ENCODE measurements at regions not wholly inside any gene's neighbourhood (a gene's known extent, or its start where the extent isn't known, plus 50 kb on each side); places are given as distances from the start of the nearest gene placed in this dataset.
"Not testable (repeated sequence)": the region's sequence is repeated elsewhere in the genome, so short reads cannot be mapped to it uniquely, and the experiment has no call there.

DNA sequence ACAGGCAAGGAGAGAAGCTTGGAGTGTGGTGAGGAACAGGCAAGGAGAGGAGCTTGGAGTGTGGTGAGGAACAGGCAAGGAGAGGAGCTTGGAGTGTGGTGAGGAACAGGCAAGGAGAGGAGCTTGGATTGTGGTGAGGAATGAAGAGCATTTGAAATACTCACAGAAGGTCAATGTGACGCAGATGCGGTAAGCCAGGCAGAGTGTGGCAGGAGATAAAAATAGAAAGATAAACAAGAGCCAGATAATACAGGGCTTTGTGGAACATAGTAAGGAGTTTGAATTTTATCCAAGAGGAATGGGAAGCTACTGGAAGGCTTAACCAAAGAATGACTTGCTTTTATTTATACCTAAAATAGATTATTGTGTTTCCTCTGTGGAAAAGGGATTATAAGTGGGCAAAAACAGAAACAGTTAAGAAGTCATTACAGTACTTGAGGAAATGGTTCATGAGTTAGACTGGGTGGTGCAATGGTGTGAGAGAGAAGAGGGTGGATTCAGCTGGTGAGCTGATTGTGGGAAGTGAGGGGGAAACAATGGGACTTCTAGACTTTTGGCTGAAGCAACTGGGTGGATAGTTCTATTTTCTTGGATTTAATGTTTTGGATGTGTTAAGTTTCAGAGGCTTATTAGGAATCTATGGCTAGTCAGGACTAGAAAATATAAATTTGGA, 900.1 kb upstream of the TPTE start:
- H3K4me3 ChIP-seq (ENCODE audit: low read length); H3K36me3 ChIP-seq (ENCODE audit: insufficient read depth, low read length); H3K27me3 Mint-ChIP-seq; H3K27ac ChIP-seq (ENCODE audit: low read depth in 1 of 2, low read length in 2 of 2); H3K27me3 ChIP-seq (ENCODE audit: control insufficient read depth in 1 of 2, insufficient read depth in 2 of 2, low read length in 2 of 2); DNase-seq; H3K4me1 Mint-ChIP-seq (ENCODE audit: low read depth); CTCF ChIA-PET; H3K36me3 Mint-ChIP-seq (ENCODE audit: low read depth); H3K4me3 Mint-ChIP-seq; H3K9me3 ChIP-seq (ENCODE audit: control insufficient read depth in 1 of 2, insufficient read depth in 1 of 2, low read length in 2 of 2); H3K4me1 ChIP-seq (ENCODE audit: insufficient read depth, low read length); H3K9me3 Mint-ChIP-seq; H3K27ac Mint-ChIP-seq; ATAC-seq (ENCODE audit: poor library complexity); POLR2A ChIA-PET; intact Hi-C loops (cut with DNase I, micrococcal nuclease): not testable (repeated sequence)

DNA sequence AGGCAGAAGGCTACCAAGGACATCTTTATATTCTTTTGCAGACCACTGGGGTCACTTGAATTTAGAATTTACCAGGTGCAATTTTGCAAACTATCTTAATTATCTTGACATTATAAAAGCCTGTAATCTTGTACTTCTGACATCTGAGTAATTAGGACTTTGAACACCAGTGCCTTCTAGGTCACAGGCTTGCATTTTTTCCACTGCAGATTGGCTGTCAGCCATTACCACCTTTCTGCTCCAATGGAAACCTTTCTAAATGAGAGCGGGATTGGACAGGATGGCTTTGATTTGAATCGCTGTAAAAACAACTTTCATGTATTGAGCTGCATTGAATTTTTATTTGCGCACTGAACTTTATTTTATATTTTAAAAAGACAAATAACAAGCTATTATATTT, 893.3 kb upstream of the TPTE start:
- H3K36me3 Mint-ChIP-seq (ENCODE audit: low read depth); H3K27ac Mint-ChIP-seq; H3K4me3 Mint-ChIP-seq; H3K27me3 Mint-ChIP-seq; H3K9me3 Mint-ChIP-seq; DNase-seq; H3K27me3 ChIP-seq (ENCODE audit: control insufficient read depth in 1 of 2, insufficient read depth in 2 of 2, low read length in 2 of 2); H3K4me3 ChIP-seq (ENCODE audit: low read length); CTCF ChIA-PET; POLR2A ChIA-PET; ATAC-seq (ENCODE audit: poor library complexity); H3K4me1 ChIP-seq (ENCODE audit: insufficient read depth, low read length); H3K4me1 Mint-ChIP-seq (ENCODE audit: low read depth); H3K9me3 ChIP-seq (ENCODE audit: control insufficient read depth in 1 of 2, insufficient read depth in 1 of 2, low read length in 2 of 2); H3K27ac ChIP-seq (ENCODE audit: low read depth in 1 of 2, low read length in 2 of 2); H3K36me3 ChIP-seq (ENCODE audit: insufficient read depth, low read length); intact Hi-C loops (cut with DNase I, micrococcal nuclease): not testable (repeated sequence)

DNA sequence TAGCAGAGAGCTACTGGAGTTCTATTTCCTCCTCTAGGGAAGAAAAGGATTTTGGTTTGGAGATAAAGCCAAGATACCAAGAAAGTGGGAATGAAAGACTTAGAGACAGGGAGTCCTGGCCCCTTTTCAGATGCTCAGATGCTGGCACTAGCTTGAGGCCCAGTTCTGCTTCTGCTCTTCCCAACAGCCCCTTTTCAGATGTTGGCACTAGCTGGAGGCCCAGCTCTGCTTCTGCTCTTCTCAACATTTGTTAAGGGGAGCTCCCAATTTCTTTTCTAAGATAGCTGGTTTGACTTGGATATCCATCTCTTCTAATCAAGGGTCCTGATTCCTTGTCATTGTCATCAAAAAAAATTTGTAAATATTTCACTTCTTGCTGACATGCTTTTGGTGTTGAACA, 874.0 kb upstream of the TPTE start:
- H3K27ac ChIP-seq (ENCODE audit: low read depth in 1 of 2, low read length in 2 of 2); H3K36me3 Mint-ChIP-seq (ENCODE audit: low read depth); H3K36me3 ChIP-seq (ENCODE audit: insufficient read depth, low read length); ATAC-seq (ENCODE audit: poor library complexity); H3K4me1 ChIP-seq (ENCODE audit: insufficient read depth, low read length); H3K27me3 ChIP-seq (ENCODE audit: control insufficient read depth in 1 of 2, insufficient read depth in 2 of 2, low read length in 2 of 2); POLR2A ChIA-PET; CTCF ChIA-PET; H3K27ac Mint-ChIP-seq; H3K4me3 ChIP-seq (ENCODE audit: low read length); H3K27me3 Mint-ChIP-seq; H3K4me3 Mint-ChIP-seq; H3K9me3 ChIP-seq (ENCODE audit: control insufficient read depth in 1 of 2, insufficient read depth in 1 of 2, low read length in 2 of 2); H3K4me1 Mint-ChIP-seq (ENCODE audit: low read depth); DNase-seq; intact Hi-C loops (cut with DNase I, micrococcal nuclease): not testable (repeated sequence)
- H3K9me3 Mint-ChIP-seq, result peaks cover 13% of the 10 kb centered on the region

DNA sequence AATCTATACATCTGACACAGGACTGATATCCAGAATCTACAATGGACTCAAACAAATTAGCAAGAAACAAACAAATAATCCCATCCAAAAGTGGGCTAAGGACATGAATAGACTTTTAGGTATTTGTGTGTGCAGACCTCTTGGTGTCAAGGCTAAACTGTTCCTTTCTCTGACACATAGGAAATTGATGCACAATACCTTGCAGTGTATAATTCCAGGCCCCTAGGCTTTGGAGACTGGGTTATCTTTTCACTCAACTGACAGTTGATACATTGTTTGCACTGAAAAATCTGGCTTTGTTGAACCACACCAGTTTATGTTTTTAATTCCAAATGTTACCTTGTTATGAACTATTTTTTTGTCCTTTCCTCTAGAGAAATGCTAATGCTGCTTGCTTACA, 873.1 kb upstream of the TPTE start:
- H3K36me3 Mint-ChIP-seq (ENCODE audit: low read depth); DNase-seq; H3K9me3 ChIP-seq (ENCODE audit: control insufficient read depth in 1 of 2, insufficient read depth in 1 of 2, low read length in 2 of 2); H3K4me3 ChIP-seq (ENCODE audit: low read length); CTCF ChIA-PET; POLR2A ChIA-PET; H3K27ac ChIP-seq (ENCODE audit: low read depth in 1 of 2, low read length in 2 of 2); H3K27me3 ChIP-seq (ENCODE audit: control insufficient read depth in 1 of 2, insufficient read depth in 2 of 2, low read length in 2 of 2); ATAC-seq (ENCODE audit: poor library complexity); H3K27me3 Mint-ChIP-seq; H3K36me3 ChIP-seq (ENCODE audit: insufficient read depth, low read length); H3K4me1 ChIP-seq (ENCODE audit: insufficient read depth, low read length); intact Hi-C loops (cut with DNase I, micrococcal nuclease); H3K4me3 Mint-ChIP-seq; H3K27ac Mint-ChIP-seq; H3K4me1 Mint-ChIP-seq (ENCODE audit: low read depth): not testable (repeated sequence)
- peaks cover 15% of the 10 kb centered on the region for H3K9me3 Mint-ChIP-seq

DNA sequence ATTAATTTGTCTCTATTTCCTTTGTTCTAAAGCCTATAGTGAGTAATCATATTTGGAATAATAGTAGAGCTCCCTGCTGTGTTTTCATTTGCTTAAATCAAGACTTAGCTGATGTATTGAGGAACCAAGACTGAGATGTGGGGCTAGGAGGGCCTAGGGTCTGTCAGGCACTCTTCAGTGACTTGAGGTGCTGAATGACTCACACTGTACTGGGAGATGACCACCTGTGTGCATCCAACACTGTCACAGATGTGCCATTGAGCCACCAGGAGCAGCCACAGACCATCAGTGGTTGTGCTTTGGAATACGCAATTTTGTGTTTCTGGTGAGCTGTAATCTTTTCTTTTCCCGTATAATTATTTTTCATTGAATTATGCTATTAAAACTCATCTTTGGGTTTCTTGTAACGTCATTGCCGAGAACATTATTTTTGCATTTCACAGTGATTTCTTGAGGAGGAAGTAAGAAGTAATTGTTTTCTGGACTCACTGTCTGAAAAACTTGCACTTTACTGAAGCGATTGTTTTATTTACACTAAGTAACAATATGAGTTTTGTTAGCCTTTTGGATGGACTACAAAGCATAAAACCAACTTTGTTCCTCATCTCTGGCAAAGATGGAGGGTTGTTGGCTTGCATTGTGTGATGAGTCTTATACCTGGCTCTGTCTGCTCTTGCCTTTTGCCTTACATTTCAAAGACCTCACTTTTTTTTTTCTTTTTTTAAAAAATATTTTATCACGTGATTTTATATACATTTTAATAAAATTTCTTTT, 872.2 kb upstream of the TPTE start:
- H3K9me3 Mint-ChIP-seq, result peaks cover 15% of the 10 kb centered on the region
- H3K27ac ChIP-seq (ENCODE audit: low read depth in 1 of 2, low read length in 2 of 2); ATAC-seq (ENCODE audit: poor library complexity); POLR2A ChIA-PET; H3K27me3 Mint-ChIP-seq; H3K4me3 Mint-ChIP-seq; DNase-seq; H3K27me3 ChIP-seq (ENCODE audit: control insufficient read depth in 1 of 2, insufficient read depth in 2 of 2, low read length in 2 of 2); H3K4me1 ChIP-seq (ENCODE audit: insufficient read depth, low read length); H3K36me3 ChIP-seq (ENCODE audit: insufficient read depth, low read length); H3K9me3 ChIP-seq (ENCODE audit: control insufficient read depth in 1 of 2, insufficient read depth in 1 of 2, low read length in 2 of 2); CTCF ChIA-PET; H3K27ac Mint-ChIP-seq; intact Hi-C loops (cut with DNase I, micrococcal nuclease); H3K36me3 Mint-ChIP-seq (ENCODE audit: low read depth); H3K4me1 Mint-ChIP-seq (ENCODE audit: low read depth); H3K4me3 ChIP-seq (ENCODE audit: low read length): not testable (repeated sequence)

DNA sequence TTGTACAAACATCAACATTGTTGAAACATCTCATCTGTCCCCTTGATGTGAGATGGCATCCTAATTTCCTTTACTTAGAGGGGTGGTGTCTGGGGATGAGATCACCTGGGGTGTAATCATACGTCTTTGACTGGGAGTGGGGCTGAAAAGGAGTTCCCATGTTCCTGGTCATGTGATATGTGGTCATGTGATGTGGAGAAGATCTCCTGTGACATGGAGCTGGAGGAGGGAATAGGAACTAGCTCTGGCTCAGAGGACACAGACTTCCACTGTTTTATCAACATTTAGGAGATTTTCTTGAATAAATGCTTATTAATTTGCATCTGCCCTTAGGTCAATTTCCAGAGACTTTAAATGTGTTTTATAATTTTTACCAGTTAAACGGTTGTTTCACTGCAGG, 868.6 kb upstream of the TPTE start:
- H3K36me3 Mint-ChIP-seq (ENCODE audit: low read depth); ATAC-seq (ENCODE audit: poor library complexity); H3K27ac ChIP-seq (ENCODE audit: low read depth in 1 of 2, low read length in 2 of 2); CTCF ChIA-PET; H3K27ac Mint-ChIP-seq; H3K4me3 ChIP-seq (ENCODE audit: low read length); H3K36me3 ChIP-seq (ENCODE audit: insufficient read depth, low read length); H3K9me3 ChIP-seq (ENCODE audit: control insufficient read depth in 1 of 2, insufficient read depth in 1 of 2, low read length in 2 of 2); H3K27me3 ChIP-seq (ENCODE audit: control insufficient read depth in 1 of 2, insufficient read depth in 2 of 2, low read length in 2 of 2); H3K4me1 ChIP-seq (ENCODE audit: insufficient read depth, low read length); POLR2A ChIA-PET; intact Hi-C loops (cut with DNase I, micrococcal nuclease); H3K4me1 Mint-ChIP-seq (ENCODE audit: low read depth); H3K4me3 Mint-ChIP-seq; H3K27me3 Mint-ChIP-seq; DNase-seq: not testable (repeated sequence)
- H3K9me3 Mint-ChIP-seq, result peaks cover 21% of the 10 kb centered on the region

DNA sequence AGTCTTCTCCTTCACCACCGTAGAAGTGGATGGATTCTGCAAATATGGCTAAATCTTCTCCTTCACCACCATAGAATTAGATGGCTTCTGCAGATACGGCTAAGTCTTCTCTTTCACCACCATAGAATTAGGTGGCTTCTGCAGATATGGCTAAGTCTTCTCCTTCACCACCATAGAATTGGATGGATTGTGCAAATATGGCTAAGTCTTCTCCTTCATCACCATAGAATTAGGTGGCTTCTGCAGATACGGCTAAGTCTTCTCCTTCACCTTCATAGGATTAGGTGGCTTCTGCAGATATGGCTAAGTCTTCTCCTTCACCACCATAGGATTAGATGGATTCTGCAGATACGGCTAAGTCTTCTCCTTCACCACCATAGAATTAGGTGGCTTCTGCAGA, 866.2 kb upstream of the TPTE start:
- ATAC-seq (ENCODE audit: poor library complexity); DNase-seq; H3K4me1 ChIP-seq (ENCODE audit: insufficient read depth, low read length); H3K36me3 Mint-ChIP-seq (ENCODE audit: low read depth); H3K27me3 ChIP-seq (ENCODE audit: control insufficient read depth in 1 of 2, insufficient read depth in 2 of 2, low read length in 2 of 2); H3K4me3 Mint-ChIP-seq; H3K27ac Mint-ChIP-seq; H3K4me1 Mint-ChIP-seq (ENCODE audit: low read depth); H3K27ac ChIP-seq (ENCODE audit: low read depth in 1 of 2, low read length in 2 of 2); H3K27me3 Mint-ChIP-seq; CTCF ChIA-PET; H3K4me3 ChIP-seq (ENCODE audit: low read length); POLR2A ChIA-PET; intact Hi-C loops (cut with DNase I, micrococcal nuclease); H3K36me3 ChIP-seq (ENCODE audit: insufficient read depth, low read length): not testable (repeated sequence)
- H3K9me3 Mint-ChIP-seq, result peaks cover 20% of the 10 kb centered on the region
- peaks cover 7 to 10% of the 10 kb centered on the region in 2 experiments for H3K9me3 ChIP-seq (ENCODE audit: control insufficient read depth in 1 of 2, insufficient read depth in 1 of 2, low read length in 2 of 2)
